Vagina (tissue), 2 donors: ENCODE measurements at regions not wholly inside any gene's neighbourhood (a gene's known extent, or its start where the extent isn't known, plus 50 kb on each side); places are given as distances from the start of the nearest gene placed in this dataset.
"Not testable (repeated sequence)": the region's sequence is repeated elsewhere in the genome, so short reads cannot be mapped to it uniquely, and the experiment has no call there.

ENCODE experiments used
- DNase-seq, 2 donors: peaks; one replicate each; pipeline ENCODE4 v3.0.0-alpha.2; 2017; ENCODE audit errors: extremely low spot score in 2 of 2
- H3K27ac ChIP-seq: fragments of 200-600 bp; sonication (generic); one replicate; pipeline ENCODE4 v1.5.1; 2019
- H3K27me3 ChIP-seq: fragments of 200-600 bp; sonication (generic); one replicate; pipeline ENCODE4 v1.5.1; 2019
- H3K36me3 ChIP-seq, 2 donors: fragments of 200-600 bp; sonication (generic); one replicate each; pipeline ENCODE4 v1.5.1; 2017 to 2019
- H3K4me1 ChIP-seq: fragments of 200-600 bp; sonication (generic); one replicate; pipeline ENCODE4 v1.5.1; 2019
- H3K4me3 ChIP-seq, 2 donors: fragments of 200-600 bp; sonication (generic); 1 replicate in 1 of 2; 2 replicates in 1 of 2; pipeline ENCODE4 v1.5.1; 2016 to 2019
- H3K9me3 ChIP-seq: fragments of 200-600 bp; sonication (generic); one replicate; pipeline ENCODE4 v1.5.1; 2019
- CTCF ChIP-seq, 3 experiments: fragments of 450-650 bp in 2 of 3; fragments of 200-600 bp in 1 of 3; sonication (generic) in 1 of 3; IDR thresholded peaks; one replicate each; pipeline ENCODE4 v1.5.1; 2017 to 2019; ENCODE audit warnings: antibody characterized with exemption in 3 of 3, mild to moderate bottlenecking in 2 of 3, moderate library complexity in 2 of 3
- POLR2A ChIP-seq, 2 donors: fragments of 450-650 bp; IDR thresholded peaks; one replicate each; pipeline ENCODE4 v1.6.1; 2017; ENCODE audit warnings: antibody characterized with exemption in 2 of 2, mild to moderate bottlenecking in 2 of 2, moderate library complexity in 2 of 2
- POLR2AphosphoS5 ChIP-seq, 2 donors: sonication (generic); formaldehyde crosslinking; IDR thresholded peaks; one replicate each; pipeline ENCODE4 v1.9.0; 2017; ENCODE audit warnings: antibody characterized with exemption in 2 of 2, mild to moderate bottlenecking in 2 of 2, low read depth in 1 of 2; ENCODE audit not compliant: insufficient read depth in 1 of 2
- intact Hi-C: fragments of 100-400 bp; cut with DNase I; formaldehyde crosslinking; loops from one replicate; pipeline ENCODE4 v1.15.1; 2023

- Histone ChIP-seq H3K4me3 (no peak overlapping the region), H3K27ac (no peak overlapping the region), H3K9me3 (no peaks in the 10 kb centered on the region), H3K27me3 (no peaks in the 10 kb centered on the region), H3K4me1 (no peaks in the 10 kb centered on the region), H3K36me3 (no peaks in the 10 kb centered on the region)
- TF ChIP-seq POLR2AphosphoS5 (IDR thresholded peaks at IDR 0.05; ENCODE audit: insufficient read depth in 1 of 2, low read depth in 1 of 2): no peak
- TF ChIP-seq CTCF (IDR thresholded peaks at IDR 0.05): no peak
- TF ChIP-seq POLR2A (IDR thresholded peaks at IDR 0.05): no peak
- intact Hi-C loops: no loop called here
- DNase-seq: no peak
Observed at GRCh38 chr3:194908972-194909371, 223.3 kb downstream of the FAM43A start.

GRCh38 chr3:194910414-194910984, 224.8 kb downstream of the FAM43A start:
- Histone ChIP-seq H3K9me3 (no peaks in the 10 kb centered on the region), H3K4me1 (no peaks in the 10 kb centered on the region), H3K27me3 (no peaks in the 10 kb centered on the region), H3K4me3 (no peak overlapping the region), H3K36me3 (no peaks in the 10 kb centered on the region), H3K27ac (no peak overlapping the region)
- no peak for TF ChIP-seq POLR2AphosphoS5 (IDR thresholded peaks at IDR 0.05; ENCODE audit: insufficient read depth in 1 of 2, low read depth in 1 of 2)
- intact Hi-C loops: no loop called here
- DNase-seq: no peak

- no peaks in the 10 kb centered on the region for H3K36me3 ChIP-seq
Observed at GRCh38 chr3:194913316-194913715, 227.6 kb downstream of the FAM43A start.

GRCh38 chr3:194924889-194925288, 239.2 kb downstream of the FAM43A start:
- H3K4me3 ChIP-seq, intact Hi-C loops, H3K36me3 ChIP-seq, H3K9me3 ChIP-seq, H3K27ac ChIP-seq, DNase-seq, H3K27me3 ChIP-seq: not testable (repeated sequence)
- peaks cover 15% of the 10 kb centered on the region for H3K4me1 ChIP-seq

More at GRCh38 chr3:194913316-194913715, 227.6 kb downstream of the FAM43A start:
- Histone ChIP-seq H3K4me1 (no peaks in the 10 kb centered on the region), H3K9me3 (no peaks in the 10 kb centered on the region), H3K27me3 (no peaks in the 10 kb centered on the region), H3K27ac (no peak overlapping the region), H3K4me3 (no peak overlapping the region)
- intact Hi-C loops: no loop called here
- TF ChIP-seq POLR2A (IDR thresholded peaks at IDR 0.05): no peak
- TF ChIP-seq POLR2AphosphoS5 (IDR thresholded peaks at IDR 0.05; ENCODE audit: insufficient read depth in 1 of 2, low read depth in 1 of 2): no peak
- no peak for TF ChIP-seq CTCF (IDR thresholded peaks at IDR 0.05)
- DNase-seq: no peak

GRCh38 chr3:194925614-194926013, 239.9 kb downstream of the FAM43A start:
- DNase-seq: no peak
- H3K27me3 ChIP-seq: no peaks in the 10 kb centered on the region
- TF ChIP-seq CTCF (IDR thresholded peaks at IDR 0.05): no peak
- no peak for TF ChIP-seq POLR2AphosphoS5 (IDR thresholded peaks at IDR 0.05; ENCODE audit: insufficient read depth in 1 of 2, low read depth in 1 of 2)
- TF ChIP-seq POLR2A (IDR thresholded peaks at IDR 0.05): no peak
- H3K4me3 ChIP-seq: no peak overlapping the region
- intact Hi-C loops: no loop called here
- H3K4me1 ChIP-seq: peaks cover 22% of the 10 kb centered on the region
- H3K9me3 ChIP-seq: no peaks in the 10 kb centered on the region
- no peak overlapping the region for H3K27ac ChIP-seq
- H3K36me3 ChIP-seq: no peaks in the 10 kb centered on the region

- peaks cover 33% of the 10 kb centered on the region for H3K4me1 ChIP-seq
- intact Hi-C loops: no loop called here
Observed at GRCh38 chr3:194928227-194928626, 242.5 kb downstream of the FAM43A start.

More at GRCh38 chr3:194928227-194928626, 242.5 kb downstream of the FAM43A start:
- Histone ChIP-seq H3K4me3 (no peak overlapping the region), H3K9me3 (no peaks in the 10 kb centered on the region), H3K27ac (no peak overlapping the region), H3K27me3 (no peaks in the 10 kb centered on the region), H3K36me3 (no peaks in the 10 kb centered on the region)
- DNase-seq: no peak
- no peak for TF ChIP-seq POLR2A (IDR thresholded peaks at IDR 0.05)
- TF ChIP-seq POLR2AphosphoS5 (IDR thresholded peaks at IDR 0.05; ENCODE audit: insufficient read depth in 1 of 2, low read depth in 1 of 2): no peak
- TF ChIP-seq CTCF (IDR thresholded peaks at IDR 0.05): no peak
